LHCN-M2 (cell line): ENCODE measurements at regions not wholly inside any gene's neighbourhood (a gene's known extent, or its start where the extent isn't known, plus 50 kb on each side); places are given as distances from the start of the nearest gene placed in this dataset.
"Not testable (repeated sequence)": the region's sequence is repeated elsewhere in the genome, so short reads cannot be mapped to it uniquely, and the experiment has no call there.

ENCODE experiments used
- DNase-seq: peaks from one replicate; pipeline ENCODE4 v3.0.0-alpha.2; 2012; ENCODE audit warnings: low read depth

DNA sequence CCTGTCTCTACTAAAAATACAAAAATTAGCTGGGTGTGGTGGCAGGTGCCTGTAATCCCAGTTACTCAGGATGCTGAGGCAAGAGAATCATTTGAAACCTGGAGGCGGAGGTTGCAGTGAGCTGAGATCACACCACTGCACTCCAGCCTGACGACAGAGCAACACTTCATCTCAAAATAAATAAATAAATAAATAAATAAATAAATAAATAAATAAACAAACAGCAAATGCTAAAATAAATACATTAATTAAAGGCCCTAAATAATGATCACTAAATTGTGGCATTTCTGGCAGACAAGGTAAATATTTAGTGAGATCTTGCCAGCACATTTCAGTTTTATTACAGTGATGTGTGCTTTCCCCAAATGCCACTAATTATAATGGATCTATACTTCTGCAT is 427.8 kb downstream of the RND3 start:
- DNase-seq, result not testable (repeated sequence)

DNA sequence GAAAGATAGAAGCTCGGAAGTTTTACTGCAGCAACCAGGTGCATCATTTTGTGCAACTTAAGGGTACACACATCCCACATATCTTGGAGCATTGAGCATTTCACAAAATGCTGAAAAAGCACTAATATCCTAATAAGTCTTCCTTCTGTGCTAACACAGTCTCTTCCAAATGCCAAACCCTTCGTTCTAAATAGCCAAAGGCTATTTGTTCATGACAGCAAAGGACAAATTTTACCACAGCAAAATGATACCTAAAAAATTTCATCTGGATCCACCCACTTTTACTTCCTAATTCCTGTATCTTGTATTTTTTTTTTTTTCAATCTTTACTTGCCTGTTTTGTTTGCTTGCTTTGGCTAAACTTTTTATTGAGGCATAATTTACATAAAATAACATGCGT is 435.0 kb downstream of the RND3 start:
- no peak for DNase-seq

DNA sequence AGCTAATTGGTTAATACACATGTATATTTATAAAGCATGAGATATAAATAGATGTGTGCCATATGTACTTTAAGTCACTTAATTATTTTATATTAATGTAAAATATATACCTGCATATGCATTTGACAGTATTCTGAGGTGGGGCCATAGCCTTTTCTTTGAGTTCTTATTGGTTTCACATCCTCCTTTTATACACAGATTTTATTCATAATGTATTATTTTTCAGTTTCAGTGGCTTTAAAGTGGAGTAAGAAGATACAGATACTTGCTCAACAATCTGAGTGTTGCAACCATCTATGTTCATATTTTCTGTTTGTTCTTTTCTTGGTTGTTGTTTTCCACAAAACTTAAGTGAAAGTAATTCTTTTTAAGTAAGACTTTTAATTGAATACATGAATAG is 436.5 kb downstream of the RND3 start:
- DNase-seq, result no peak

DNA sequence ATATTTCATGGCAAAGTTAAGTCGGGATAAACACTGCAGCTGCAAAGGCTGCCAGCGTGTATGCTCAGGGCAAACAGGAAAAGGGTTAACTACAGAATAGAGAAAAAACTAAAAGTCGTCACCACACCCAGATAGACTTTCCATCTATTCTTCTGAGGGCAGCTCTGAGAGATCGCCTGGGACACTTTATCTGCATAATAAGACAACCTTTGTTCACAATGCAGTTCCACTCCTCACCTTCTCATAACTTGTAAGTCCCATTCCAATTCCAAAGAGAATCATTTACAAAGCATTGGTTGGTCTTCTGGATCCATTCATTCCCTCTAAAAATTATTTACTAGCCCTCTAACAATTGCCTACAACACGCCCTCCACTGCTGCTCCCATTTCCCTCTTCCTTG is 437.4 kb downstream of the RND3 start:
- DNase-seq, result no peak

DNA sequence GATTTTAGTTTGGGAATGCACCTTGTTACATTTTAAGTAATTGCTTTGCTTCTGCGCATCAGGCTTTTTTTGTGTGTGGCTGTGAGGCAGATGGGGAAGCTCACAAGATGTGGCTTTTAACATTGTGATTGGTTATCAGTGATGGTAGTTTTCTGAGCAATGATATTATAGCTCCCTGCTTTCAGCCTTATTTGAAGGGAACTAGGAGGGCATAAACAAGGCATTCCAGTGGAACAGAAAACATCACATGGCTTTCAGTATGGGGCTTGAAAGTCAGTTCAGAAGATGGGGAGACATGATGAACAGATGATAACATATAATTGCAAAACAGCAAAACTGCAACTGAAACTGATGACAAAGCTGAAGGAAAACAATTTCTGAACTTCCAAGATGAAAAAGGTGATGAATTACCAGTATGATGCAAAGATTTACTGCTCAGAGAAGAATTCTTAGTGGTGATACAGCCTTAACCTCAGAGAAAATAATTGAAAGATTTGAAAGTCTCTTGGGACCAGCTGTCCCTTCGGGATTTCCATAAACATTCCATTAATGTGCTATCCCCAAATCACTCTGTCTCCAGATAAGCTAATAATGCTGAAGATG is 439.7 kb downstream of the RND3 start:
- peak; percentile 21 for DNase-seq

DNA sequence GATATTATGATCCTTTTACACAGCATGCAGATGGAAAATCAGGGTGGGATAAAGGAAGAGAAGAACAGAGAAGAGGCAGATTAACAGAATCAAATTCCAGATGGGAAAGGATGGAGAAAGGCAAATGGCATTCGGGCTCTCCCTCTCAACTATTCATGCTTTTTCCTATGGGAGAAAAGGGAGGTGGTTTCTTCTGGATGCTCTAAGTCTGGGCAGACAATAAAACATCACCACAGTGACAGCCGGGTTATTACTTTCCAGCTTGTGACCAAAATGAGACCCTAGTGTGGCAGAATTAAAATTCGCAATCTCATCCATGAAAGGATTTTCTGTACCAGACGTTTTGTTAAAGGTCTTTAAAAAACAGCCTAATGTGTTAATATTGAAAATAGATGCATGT is 440.7 kb downstream of the RND3 start:
- DNase-seq, result no peak

DNA sequence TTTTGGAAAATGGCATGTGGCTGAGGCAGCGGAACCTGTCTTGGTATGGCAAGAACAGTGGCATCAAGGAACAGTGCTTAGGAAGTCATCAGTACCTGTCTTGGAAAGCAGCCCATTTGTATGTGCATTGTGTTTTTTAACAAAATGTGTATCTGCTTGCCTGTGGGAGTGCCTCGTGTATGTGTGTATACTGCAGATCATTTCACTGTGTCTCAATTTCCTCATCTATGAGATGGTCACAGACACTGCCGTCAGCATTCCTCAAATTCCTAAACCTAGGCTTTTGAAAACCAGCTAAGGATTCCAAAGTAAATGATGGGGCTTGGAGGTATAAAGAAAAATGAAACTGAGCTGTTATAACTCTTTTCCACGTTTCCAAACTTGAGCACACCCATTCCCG is 441.3 kb downstream of the RND3 start:
- peak; percentile 37 for DNase-seq

DNA sequence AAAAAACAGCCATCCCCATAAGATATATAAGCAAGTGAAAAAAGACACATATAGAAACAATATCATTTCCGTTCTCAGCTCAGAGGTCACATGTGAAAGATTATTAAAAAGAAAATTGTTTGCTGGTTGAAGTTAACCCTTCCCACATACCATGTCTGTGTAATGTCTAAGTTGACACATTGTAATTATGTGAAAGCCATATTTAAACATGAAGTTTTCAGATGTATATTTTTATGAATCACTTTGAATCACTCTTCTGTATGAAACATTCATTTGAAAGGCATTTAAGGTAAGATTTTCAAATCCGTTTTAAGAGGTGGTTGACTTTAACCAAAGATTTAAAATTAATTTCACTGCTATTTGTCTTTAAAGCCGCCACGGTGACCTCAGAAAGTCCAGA is 441.9 kb downstream of the RND3 start:
- no peak for DNase-seq

DNA sequence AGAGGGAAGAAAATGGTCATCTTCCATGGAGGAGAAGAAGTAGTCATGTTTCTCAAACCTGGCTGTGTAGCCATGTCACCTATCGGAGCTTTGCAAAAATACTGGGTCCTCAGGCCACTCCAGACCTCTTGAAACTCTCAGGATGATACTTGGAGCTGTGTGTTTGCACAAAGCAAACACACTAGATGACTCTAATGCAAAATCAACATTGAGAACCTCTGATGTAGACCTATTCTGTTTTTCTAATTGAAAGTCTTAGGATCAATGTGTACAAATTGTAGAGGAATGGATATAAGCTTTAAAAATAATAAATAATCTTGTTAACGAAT is 444.3 kb downstream of the RND3 start:
- no peak for DNase-seq

DNA sequence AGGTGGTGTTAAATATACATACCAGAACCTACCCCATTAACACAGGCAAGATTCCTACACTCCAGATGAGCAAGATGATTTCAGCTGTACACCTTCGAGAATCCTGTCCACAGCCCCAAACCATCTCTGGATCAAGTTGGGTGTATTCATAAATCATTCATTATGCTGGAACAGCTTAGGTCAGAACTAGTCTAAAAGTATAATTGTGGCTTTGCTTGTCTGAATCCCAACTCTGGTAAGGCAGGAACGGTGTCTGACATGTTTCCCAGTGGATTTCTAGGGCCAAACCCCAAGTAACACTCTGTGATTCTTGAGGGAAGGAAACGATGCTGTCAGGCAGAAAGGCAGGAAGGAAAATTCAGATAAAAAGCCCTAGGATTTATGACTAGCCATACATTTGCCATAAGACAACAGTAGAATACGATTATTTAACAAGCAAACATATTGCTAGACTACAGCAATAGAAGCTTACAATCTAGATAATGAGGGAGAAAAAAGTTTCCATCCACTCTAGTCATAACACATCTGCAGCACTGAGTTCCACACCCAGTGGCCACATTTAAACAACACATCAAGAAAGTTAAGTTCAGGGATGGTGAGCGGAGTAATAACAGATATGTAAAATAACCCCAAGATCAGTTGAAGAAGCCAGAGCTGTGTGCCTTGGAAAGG is 444.8 kb downstream of the RND3 start:
- DNase-seq, result no peak

DNA sequence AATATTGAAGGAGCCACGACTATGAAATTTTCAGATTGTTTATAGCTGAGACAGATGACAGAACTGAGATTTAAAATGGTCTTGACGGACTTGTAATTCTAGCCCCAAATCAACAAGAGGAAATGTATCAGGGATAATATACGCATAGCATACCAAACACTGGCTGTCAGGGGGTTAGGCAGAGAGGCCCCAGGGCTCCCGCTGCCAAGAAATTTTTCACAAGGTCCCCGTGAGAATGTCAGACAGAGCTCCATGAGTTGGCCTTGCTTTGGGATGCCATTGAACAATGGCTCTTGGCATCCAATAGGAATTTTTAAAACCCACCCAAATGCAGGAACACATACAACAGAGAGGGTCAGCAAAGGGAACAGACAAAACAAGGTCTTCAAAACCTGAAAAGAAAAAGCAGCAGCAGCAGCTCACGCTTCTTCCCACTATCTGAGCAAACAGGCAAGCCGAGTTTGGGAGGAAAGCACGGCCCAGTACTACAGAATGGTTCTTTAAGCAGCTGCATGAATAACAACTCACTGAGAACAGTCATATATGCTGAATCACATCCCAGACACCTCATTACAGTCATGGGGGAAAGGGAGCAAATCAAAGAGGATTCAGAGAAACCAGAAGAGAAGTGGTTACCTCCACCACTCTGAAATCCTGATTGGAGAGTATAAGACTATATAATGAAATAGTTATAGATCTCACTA is 445.6 kb downstream of the RND3 start:
- DNase-seq, result peak; percentile 51

DNA sequence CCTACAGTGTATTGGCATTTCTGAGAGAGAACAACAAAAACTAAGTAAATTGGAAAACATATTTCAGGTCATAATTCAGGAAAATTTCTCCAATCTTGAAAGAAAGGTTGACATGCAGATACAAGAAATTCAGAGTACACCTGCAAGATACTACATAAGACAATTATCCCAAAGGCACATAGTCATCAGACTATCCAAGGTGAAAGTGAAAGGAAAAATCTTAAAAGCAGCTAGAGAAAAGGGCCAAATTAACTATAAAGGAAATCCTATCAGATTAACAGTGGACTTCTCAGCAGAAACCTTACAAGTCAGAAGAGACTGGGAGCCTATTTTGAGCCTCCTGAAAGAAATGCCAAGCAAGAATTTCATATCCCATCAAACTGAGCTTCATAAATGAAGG is 449.0 kb upstream of the MMADHC start:
- DNase-seq, result peak; percentile 2

DNA sequence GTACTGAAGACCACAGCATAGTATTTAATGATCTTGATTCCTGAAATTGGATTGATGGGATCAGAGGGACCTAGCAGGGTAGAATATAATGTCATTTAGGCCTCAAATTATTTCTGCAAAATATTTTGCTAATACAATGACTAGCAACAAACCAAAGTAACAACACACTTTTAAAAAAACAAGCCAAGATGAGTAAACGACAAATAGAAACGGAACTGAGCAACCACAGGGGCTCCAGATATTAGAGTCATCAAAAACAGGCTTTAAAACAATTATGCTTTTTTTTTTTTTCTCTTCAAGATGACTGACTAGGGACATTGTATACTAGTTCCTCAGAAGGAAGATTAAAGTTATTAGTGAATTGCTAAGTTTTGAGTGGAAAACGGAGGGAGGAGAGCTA is 447.1 kb upstream of the MMADHC start:
- DNase-seq, result no peak

DNA sequence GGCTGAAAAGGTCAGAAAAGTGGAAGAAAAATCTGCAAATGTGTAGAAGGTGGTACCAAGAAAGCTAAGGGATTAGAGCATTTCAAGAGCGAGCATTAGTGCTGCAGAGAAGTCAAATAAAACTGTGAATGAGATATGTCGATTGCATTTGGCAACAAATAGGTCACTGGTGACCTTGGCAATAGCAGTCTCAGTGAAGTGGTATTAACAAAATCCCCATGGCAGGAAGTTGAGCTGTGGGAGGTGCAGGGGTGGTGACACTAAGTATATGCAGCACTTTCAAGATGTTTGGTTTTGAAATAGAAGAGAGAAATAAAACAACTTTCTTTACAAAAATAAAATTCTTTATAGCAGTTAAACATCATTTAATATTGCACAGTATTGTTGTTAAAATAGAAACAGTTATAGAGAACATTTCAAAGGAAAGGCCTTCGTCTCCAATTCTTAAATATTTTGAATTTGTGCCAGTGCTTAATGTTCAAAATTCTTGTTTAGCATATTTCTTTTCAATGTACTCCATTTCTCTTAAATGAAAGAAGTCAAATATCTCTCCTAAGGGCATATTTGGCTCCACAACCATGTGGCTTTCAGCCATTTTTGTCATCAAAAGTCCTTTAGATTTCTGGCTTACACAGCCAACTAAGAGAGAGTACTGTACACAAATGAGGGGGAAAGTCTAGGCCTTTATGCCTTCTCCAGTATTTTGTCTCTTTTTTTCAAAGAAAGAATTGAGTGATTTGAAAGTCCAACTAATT is 443.0 kb upstream of the MMADHC start:
- DNase-seq, result no peak

DNA sequence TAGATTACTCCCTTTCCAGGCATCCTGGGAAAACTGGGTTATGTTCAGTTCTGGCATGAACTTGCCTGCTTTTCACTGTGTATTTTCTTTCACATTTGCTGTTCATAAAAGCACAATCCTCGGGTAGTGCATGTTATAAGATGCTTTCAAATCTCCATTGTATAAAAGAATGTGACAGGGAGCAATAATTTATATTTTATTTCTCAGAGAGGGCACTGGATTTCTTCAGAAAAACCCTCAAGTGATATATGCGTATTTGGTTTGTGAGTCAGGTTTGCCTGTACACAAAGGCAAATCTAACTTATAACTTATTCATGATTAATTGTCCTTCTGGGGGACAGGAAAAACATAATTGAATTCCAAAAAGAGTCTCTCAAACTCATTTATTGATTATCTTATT is 440.7 kb upstream of the MMADHC start:
- no peak for DNase-seq

DNA sequence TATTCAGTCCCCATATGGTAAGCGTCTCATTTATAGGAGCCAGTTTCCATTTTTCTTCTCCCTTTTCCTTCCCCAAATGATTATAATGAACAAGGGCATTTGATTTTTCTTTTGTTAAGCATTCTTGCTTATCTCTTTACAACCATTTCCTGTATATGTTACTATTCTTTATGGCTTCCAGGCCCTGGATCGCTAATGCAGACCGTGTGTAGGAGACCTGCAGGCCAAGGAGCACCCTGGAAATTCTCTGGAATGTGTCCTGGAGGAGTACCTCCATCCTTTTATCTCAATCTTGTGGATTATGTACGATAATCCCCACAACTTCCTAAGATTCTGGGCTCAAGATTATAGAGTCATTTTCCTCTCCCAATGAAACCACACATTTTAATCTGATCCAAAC is 439.6 kb upstream of the MMADHC start:
- no peak for DNase-seq

DNA sequence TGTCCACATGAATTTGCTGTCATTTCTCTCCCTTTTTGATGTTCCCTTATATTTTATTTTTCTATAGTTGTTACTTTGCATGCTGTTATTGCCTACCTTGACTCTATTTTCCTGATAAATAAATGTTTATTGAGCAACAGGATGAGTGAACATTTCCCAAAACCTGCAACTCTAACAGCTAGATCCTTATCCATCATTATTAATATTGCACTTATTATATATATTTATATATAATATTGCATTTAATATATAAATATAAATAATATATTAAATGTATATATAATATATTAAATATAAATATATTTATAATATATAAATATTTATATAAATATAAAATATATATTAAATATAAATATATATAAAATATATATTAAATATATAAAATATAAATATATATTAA is 436.1 kb upstream of the MMADHC start:
- DNase-seq, result no peak

DNA sequence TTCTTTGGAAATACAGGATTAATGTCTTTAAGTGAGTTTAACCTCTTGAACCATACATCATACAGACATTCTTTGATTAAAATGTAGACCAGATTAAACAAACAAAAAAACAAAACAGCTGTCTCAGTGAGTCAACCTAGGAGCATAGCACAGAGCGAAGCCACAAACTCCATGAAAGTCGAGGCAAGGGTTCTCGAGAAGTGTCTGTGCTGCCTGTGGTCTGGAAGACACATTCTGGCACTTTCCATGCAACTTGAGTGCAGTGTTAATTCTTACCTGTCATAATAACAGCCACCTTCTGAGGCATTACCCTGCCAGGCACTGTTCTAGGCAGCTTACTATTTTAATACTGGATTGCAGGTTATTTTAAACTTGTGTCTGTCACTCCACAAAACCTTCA is 435.5 kb upstream of the MMADHC start:
- peak; percentile 90 for DNase-seq

DNA sequence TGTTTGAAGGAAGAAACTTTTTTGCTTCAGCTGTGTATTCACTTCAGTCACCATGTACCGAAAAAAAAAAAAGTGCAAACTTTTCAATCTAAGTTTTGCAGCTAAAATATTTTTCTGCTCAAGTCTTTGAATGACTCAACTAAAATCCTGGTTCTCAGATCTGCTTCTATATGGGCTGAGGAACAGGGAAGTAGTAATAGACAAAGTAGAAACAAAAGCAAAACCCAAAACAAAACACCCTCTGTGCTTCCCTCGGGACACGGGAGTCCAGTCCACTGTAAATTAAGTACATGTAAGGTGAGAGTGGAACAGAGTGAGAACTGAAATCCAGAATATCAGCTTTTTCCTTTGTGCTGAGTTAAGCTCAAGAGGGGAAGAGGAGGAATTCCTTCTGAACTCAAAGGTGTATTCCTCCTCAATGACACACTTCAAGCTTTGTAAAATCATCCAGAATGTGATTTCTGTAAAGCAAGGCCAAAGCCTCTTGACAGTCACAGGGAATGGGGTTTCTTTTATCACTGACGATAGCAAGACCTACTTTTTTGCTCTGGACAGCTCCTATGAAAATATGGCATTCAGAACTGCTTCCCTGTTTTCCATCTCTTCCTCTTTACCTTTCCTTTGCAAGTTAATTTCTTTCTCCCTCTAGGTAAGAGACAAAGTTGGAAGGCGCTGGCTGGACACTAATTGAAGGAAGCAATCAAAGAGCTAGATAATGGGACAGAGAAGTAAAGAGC is 433.5 kb upstream of the MMADHC start:
- DNase-seq, result no peak

DNA sequence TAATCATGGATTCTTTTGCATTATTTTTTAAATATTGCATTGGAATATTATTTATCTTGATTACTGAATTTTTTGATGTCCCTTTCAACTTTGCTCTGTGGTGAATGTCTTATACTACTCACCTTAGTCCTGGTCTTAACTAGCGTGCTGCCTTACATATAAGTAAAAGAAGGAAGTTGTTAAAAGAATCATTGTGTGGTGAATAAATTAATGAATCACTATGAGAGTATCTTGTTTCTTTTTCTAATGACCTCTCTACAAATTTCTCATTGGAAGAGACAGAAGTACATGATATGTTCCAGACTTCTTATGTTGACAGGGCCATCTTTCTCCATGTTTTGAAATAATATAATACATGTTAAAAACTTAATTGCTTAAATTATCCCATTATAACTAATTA is 432.6 kb upstream of the MMADHC start:
- DNase-seq, result no peak

DNA sequence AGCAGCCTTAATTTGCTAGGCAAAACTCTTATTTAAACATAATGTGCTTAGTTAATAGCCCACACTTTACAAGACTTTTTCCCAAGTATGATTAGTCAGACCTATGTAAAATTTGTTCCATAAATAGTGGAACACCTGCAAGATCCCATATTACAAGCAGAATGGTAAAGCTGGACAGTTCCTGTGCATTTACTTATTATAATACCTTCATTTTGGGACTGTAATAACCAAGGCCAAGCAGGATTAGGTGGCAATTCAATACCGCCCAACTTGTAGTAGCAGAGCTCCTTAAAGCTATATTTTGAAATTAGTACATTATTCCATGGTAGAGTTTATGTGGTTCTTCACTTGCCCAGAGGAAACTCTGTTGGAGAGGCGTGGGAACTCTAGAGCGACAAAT is 431.5 kb upstream of the MMADHC start:
- no peak for DNase-seq

DNA sequence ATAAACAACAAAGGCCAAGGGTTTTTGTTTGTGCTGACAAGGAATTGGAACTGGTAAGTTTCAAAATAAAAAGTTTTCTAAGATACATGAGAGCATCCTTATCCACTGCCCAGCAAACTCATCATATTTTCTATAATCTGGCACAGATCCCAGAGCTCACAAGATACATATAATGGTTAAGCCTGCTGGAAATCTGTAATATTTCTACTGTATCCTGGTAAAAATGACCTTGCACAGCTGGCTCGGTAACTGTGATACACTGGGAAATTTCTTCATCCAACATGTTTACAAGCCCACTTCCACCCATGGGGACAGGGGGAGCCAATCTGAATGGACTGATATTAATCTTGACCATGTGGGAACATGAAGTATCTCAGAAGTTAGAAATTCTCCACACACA is 425.4 kb upstream of the MMADHC start:
- peak; percentile 45 for DNase-seq
